HG02642 (cell line): ENCODE measurements at regions not wholly inside any gene's neighbourhood (a gene's known extent, or its start where the extent isn't known, plus 50 kb on each side); places are given as distances from the start of the nearest gene placed in this dataset.

Experiments used
- ATAC-seq: cut with Tn5 transposase; IDR thresholded peaks from one replicate; pipeline ENCODE4 v1.9.1; 2021; ENCODE audit warnings: mild to moderate bottlenecking; ENCODE audit not compliant: unreplicated experiment, poor library complexity

DNA sequence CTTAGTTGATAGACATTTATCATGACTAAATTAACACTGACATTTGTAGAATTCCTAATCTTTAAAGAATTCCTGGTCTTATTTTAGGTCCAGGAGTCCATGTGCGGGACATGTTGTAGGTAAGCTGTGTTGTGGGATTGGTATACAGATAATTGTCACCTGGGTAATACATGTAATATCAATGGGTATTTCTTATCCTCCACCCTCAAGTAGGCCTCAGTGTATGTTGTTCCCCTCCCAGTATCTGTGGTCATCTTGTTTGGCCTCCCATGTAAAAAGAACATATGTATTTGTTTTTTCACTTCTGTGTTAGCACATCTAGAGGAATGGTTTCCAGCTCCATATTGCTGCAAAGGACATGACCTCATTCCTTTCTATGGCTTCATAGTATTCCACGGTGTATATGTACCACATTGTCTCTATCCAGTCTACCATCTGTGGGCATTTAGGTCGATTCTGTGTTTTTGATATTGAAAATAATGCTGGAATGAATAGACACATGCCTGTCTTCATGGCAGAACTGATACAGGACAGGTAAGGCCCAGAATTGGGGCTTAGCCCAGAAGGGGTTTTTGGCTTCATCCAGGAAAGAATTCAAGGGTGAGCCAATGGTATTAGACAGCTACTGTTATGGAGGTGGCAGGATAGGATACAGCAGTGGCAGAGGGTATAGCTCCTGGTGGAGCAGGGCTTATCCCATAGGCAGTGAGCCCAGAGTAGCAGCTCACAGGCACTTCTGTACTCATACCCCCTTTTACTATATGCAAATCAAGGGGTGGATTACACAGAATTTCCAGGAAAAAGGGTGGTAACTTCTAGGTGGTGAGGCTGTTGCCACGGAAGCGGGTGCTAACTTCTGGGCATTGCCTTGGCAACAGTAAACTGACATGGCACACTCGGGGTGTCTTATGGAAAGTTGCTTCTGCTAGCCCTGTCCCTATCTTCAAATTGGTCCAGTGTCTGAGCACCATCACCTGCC is 66.1 kb upstream of the WDR1 start:
- ATAC-seq = no peak

DNA sequence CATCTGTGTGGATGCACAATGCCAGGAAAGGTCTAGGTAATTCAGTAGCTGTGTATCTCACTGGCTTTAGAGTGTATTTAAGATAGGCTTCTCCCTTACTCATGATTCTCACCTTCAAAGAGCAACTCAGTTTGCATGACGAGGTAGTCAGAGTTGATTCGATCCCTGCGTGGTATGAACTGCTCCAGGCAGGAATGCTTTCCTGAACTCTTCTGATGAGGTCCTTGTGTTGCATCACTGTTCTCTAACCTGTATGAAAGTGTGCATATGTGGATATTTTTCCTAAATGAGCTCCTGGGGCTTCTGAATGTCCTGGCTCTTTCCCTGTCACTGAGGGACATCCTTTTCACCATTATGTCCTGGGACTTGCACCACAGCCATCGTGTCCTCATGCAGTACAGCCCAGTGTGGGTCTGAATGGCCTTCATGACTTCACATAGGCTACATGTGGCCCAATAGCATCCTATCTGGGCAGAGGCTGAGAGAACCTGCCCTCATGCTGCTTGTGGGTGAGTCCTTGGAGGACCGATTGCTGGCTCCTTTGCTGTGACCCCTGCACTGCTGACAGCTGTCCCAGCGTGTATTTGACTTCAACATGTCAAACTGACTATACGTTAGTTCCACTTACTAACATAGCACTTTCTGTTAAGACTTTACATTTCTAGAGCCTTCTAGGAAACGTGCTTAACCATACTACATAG is 65.3 kb upstream of the WDR1 start:
- no peak for ATAC-seq

DNA sequence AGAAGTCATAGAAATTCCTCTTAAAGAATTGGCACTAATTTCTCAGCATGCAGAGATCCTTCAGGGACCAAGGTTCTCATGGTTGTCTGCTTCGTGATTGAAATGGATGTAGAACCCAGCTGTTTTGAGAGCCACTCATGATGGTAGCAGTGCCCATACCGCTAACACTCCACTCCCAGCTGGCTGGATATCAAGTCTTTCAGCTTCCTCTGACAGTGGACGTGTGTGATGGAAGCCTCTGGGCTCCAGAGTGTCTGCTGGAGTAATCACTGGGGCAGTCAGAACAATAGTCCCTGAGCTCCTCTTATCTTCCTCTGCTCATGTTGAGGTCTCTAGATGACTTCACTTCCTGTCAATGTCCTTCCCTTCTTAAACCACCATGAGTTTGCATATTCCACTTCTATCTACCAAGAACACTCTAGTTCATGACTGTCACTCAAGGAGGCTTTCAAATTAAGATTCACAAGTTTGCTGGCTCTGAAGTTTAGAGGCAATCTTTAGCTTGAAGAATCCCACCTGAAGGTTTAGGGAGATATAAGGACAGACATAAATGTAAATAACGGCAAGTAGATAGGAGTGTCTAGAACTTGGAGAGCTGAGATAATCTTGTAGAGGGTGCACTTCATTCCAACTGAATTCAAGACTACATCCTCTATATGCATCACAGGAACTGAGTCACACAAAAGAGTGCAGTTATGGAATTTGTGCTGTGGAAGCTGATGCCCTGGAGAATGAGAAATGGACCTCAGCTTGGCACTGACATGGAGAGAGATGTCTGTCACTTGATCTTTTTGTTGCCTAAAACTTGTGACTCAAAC is 64.5 kb upstream of the WDR1 start:
- peak; percentile 90 for ATAC-seq

DNA sequence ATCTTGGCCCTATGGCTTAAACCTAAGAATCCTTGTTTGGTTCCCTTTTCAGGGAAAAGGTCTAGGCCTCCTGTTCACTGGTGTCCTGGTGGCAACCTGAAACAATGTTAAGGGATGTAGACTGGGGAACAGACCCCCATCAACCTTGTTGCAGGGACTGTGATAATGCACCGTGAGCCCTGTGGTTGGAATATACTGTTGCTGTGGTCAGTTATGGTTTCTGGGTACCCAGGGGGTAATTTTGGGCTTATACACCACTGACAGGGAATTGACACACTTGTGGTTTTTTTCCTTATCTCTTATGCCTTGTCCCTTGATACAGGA is 64.0 kb upstream of the WDR1 start:
- ATAC-seq = no peak

DNA sequence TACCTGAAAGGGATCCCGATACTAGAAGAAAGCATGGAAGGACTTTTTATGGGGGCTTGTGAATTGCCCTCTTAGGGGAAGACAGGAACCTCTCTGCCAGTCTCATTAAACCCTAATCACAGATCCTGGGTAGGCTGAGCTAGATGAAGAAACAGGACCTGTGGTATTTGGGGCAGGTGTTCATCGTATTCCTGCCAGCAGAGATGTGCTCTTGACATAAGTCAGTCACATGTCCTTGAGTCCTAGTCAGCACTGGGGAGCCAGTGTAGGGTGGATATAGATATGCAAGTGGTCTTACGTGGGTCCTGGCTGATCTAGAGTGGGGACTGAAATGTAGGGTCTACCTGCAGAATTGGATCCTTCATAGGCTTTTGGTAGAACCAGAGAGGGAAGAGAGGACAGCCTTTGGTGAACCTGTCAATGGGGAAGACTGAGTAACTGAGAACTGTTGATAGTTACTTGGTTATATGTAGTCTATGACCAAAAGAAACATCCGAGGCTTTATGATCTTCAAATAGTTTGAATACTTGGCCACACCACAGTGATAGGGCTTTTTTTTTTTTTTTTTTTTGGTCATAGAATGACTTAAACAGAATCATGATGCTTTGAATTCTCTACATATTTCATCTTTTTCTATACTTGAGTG is 63.5 kb upstream of the WDR1 start:
- ATAC-seq = no peak

DNA sequence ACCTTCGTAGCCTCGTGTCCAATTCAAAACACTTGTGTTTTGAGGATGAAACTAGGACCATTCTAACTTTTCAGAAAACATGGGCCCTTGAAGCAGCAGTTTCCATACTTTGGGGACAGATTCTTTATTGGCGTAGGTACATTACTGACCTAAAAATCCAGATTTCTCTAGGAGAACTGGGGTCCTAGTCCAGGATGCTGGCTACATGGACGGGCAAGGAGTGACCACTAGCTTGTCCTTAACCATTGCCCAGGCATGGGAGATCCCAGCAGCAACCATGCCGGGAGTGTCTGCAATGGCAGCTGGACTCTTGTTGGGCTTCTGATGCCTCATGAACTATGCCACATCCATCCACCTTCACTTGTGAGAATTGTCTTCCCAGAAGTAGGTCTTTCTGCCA is 62.2 kb upstream of the WDR1 start:
- no peak for ATAC-seq

DNA sequence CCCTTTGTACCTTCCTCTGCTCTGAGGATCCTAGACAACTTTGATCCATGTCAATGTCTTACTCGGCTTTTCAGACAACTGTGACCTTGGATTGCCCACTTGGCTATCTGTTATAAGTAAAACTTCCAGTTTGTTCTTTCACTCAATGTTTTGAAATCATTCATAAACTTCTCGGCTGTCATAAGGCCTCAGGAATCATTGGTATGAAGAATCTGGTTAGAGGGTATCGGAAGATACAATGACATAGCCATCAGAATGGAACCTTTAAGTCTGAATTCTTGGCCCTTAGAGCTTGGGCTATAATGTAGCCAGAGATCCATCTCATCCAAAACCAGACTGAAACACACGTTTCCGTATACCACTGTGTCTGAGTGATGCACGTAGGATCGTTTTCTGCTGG is 59.0 kb upstream of the WDR1 start:
- no peak for ATAC-seq

DNA sequence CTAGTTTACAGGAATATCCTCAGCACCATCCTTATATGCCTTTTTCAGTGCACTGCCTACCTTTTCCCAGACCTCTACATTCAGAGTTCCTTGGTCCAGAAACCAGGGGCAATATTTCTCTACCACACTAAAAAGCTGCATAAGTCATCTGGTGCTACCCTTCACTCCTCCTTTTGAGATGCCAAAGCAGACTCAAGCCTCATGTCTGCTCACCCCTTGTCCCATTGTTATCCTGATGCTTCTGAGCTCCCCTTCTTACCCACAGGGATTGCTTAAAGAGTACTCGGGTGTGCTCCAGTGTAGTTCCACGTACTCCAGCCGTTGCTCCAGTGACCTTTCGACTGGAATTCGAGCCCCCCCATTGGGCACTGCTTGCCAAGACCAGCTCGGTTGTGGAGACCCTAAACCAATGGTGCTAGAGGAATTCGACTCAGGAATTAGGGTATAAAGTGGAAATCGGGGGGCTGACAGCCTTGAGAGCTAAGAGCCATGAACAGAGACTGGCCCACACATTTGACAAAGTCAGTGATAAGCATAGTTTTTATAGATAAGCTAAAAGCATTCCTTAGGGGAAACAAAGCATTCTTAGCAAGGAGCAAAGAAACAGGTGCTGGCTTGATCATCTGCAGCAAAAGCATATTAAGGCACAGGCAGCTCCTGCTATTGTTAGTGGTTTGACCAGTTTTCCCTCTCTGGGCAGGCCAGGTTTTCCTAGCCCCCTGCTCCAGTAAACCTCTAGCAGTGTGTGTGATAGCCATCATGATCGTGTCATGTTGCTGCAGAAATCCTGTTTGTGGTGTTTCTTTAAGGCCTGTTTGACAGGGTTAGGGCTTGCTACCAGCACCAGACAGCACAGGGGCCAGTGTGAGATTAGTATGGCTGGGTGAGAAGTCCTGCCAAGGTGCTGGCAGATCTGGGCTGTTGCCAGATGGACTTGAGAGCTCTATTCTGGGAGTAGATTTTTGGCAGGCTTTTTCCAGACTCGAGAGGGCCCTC is 57.5 kb upstream of the WDR1 start:
- ATAC-seq = no peak

DNA sequence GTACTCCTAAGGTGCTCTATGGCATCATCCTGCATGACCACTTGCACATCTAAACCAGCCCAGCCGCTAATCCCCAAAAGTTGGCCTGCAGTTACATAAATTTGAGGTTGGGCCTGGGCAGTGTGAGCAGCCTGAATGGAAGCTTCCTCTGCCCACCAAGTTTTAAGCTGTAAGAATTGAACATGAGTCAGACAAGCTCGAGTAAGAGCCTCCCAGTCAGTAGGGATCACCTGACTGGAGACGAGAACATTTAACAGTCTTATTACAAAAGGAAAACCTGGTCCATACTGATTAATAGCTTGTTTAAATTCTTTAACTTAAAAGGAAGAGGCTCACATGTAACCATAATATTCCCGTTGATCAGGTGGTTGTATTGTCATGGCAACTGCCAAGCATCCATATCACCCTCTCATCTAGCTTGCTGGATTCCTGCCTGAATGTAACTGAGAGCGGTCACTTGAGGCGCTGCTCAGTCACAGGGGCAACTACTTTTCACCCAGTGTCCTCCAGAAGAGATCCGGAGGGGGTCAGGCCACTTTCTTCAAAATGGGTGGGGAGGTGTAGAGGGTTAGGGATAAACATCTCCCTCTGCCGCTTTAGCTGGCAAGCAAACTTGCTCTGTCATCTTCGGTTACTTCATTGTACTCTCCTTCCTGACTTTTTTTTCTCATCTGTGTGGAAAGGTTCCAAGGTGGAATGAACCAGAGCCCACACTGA is 56.6 kb upstream of the WDR1 start:
- ATAC-seq = no peak

DNA sequence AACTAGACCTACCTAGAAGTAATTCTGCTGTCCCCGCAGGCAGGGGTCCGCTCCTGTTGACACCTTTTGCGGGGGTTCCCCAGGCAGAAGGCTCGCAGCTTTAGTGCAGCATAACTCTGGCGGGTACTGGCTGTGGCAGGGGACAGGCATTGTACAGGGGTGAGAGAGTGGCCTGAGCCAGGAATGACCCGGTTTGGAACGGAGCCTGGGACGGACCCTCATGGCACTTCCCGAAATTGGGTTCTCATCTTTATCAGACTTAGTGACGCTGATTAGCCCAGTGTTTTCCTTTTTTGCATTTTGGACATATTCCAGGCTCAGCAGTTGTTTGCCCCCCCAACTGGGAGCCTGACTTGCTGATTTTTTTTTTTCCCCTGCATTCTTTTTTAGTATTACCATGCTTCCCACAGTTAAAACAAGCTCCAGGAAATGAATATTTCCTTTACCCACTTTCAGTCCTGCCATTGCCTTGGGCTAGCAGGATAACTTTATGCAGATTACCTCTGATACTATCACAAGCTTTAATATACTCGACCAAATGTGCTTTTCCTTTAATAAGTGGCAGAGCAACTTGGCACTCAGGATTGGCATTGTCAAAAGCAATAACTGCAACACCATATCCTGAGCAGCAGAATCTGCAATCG is 55.8 kb upstream of the WDR1 start:
- ATAC-seq = no peak

DNA sequence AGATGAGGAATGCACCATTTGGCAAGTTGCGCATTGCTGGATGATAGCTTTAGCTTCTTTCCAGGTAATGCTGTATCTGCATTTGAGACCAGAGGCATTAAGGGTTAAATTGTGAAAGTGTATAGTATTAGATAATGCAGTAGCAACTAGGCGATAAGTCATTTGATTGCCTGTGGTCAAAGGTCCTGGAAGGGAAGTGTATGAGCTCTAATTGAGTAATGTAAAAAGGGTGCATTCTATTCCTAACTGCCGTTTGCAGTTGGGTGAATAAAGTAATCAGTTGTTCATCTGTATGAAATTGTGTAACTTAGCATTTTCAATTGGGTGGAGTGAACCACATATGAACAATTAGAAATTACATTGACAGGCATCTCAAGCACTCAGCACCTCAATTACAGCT is 54.5 kb upstream of the WDR1 start:
- ATAC-seq = no peak

DNA sequence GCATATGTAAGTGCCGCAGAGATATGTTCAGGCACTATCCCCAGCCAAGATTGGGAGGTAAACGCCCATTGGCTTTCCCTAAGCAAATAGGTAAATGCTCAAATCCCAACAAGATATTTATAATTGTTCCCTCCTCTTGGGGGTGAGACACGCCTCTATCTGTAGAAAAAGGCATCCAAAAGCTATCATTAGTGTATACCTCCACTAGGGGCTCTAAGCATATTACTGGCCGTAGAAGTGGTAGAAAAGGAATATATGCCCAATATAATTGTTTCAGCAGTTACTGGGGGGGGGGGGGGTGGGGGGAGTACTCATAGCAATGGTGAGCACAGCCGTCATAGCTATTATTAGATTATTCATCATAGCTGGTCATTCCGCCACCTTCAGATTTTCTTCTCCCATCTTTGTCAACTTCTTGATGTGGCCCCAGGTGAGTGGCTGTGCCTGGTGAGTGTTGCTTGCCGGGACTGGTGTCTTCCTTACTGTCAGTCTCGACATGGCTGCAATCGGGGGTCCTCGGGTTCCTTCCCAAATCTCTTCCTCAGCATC is 53.3 kb upstream of the WDR1 start:
- ATAC-seq = no peak

DNA sequence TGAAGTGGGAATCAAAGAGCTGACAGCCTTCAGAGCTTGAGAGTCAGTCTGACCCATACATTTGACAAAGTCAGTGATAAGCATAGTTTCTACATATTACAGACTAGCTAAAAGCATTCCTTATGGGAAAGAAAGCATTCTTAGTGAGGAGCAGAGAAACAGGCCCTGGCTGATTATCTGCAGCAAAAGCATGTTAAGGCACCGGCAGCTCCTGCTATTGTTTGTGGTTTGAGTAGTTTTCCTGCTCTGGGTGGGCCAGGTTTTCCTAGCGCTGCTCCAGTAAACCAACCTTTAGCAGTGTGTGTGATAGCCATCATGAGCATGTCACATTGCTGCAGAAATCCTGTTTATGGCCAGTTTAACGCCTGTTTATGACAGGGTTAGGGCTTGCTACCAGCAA is 51.6 kb upstream of the WDR1 start:
- no peak for ATAC-seq

DNA sequence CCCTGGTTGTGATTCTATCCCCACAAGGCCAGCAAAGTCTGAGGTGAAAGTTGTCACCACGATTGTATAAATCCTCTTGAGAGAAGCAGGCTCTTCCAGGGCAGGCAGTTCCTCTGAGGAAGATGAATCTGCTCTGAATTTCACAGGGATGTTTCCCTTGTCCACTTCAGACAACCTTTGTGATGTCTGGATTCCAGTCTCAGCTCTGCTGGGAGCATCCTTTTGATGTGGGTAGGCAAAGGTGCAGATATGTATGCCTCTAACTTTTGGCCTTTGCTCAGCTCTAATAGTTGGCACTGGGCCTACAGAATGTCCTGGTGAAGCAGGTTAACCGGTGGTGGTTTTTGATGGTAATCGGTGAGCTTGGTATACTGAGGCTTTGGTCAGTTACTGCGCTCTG is 50.6 kb upstream of the WDR1 start:
- no peak for ATAC-seq
